H1 (cell line): ENCODE measurements at regions not wholly inside any gene's neighbourhood (a gene's known extent, or its start where the extent isn't known, plus 50 kb on each side); places are given as distances from the start of the nearest gene placed in this dataset.

Experiments
- CTCF ChIA-PET: fragments of 300-600 bp; sonication (Branson Sonifier 250); formaldehyde crosslinking; loops from one replicate; lab custom pipeline; 2021; ENCODE audit not compliant: partially characterized antibody; lab: Charles Lee
- POLR2A ChIA-PET: fragments of 300-600 bp; sonication (Branson Sonifier 250); formaldehyde crosslinking; loops from one replicate; lab custom pipeline; 2021; ENCODE audit warnings: inconsistent platforms; ENCODE audit not compliant: partially characterized antibody; lab: Charles Lee
- DNase-seq, 2 experiments: peaks; one replicate each; pipeline versions ENCODE4 v3.0.0 to v3.0.0-alpha.2; 2010 to 2022; ENCODE audit warnings: low spot score in 2 of 2, low read depth in 1 of 2, mixed read lengths in 1 of 2
- FAIRE-seq: peaks from 2 replicates; lab custom pipeline; 2011; peaks lifted over from hg19 to GRCh38; lab: Jason Lieb, UNC
- H2AFZ ChIP-seq: 2 replicates; pipeline ENCODE4 v1.8.1; 2012; ENCODE audit warnings: low read length, inconsistent platforms
- H2AK5ac ChIP-seq: 2 replicates; pipeline ENCODE4 v1.6.1; 2013; ENCODE audit warnings: low read depth, low read length
- H2BK120ac ChIP-seq: replicated peaks from 2 replicates; pipeline ENCODE3; 2013; ENCODE audit warnings: low read depth, low read length, inconsistent platforms
- H2BK12ac ChIP-seq: 2 replicates; pipeline ENCODE4 v1.6.1; 2013; ENCODE audit warnings: low read depth, low read length
- H2BK15ac ChIP-seq: 2 replicates; pipeline ENCODE4 v1.6.1; 2013; ENCODE audit warnings: low read length
- H2BK20ac ChIP-seq: 2 replicates; pipeline ENCODE4 v1.6.1; 2013; ENCODE audit warnings: low read length
- H2BK5ac ChIP-seq: 2 replicates; pipeline ENCODE4 v1.6.1; 2013; ENCODE audit warnings: low read depth, low read length
- H3K14ac ChIP-seq: 2 replicates; pipeline ENCODE4 v1.6.1; 2013; ENCODE audit warnings: inconsistent platforms; ENCODE audit not compliant: insufficient read length
- H3K18ac ChIP-seq: 2 replicates; pipeline ENCODE4 v1.6.1; 2013; ENCODE audit warnings: low read length; ENCODE audit errors: extremely low read depth
- H3K23ac ChIP-seq: 2 replicates; pipeline ENCODE4 v1.6.1; 2013; ENCODE audit warnings: inconsistent platforms; ENCODE audit not compliant: insufficient read length
- H3K23me2 ChIP-seq: 2 replicates; pipeline ENCODE4 v1.6.1; 2013; ENCODE audit warnings: low read depth, low read length
- H3K27ac ChIP-seq: 2 replicates; pipeline ENCODE4 v1.6.1; 2011; ENCODE audit warnings: low read depth, low read length, inconsistent platforms
- H3K27me3 ChIP-seq, 4 experiments: replicated peaks in 1 of 4; 1 replicate in 1 of 4; 2 replicates in 3 of 4; pipeline versions ENCODE4 v1.6.1 to v1.8.1; 2011 to 2013; ENCODE audit warnings: low read length in 3 of 4, mild to moderate bottlenecking in 3 of 4, inconsistent platforms in 2 of 4, mixed read lengths in 2 of 4, moderate library complexity in 1 of 4; ENCODE audit not compliant: control insufficient read depth in 3 of 4, insufficient read depth in 3 of 4; ENCODE audit errors: extremely low read depth in 1 of 4
- H3K36me3 ChIP-seq, 4 experiments: 2 replicates each; pipeline versions ENCODE4 v1.6.1 to v1.8.1; 2011 to 2013; ENCODE audit warnings: mild to moderate bottlenecking in 4 of 4, low read length in 3 of 4, moderate library complexity in 2 of 4, control low read depth in 1 of 4, inconsistent platforms in 1 of 4; ENCODE audit not compliant: insufficient read depth in 4 of 4, control insufficient read depth in 2 of 4
- H3K4ac ChIP-seq: replicated peaks from 2 replicates; pipeline ENCODE3; 2013; ENCODE audit warnings: low read length, low read depth, mixed read lengths, inconsistent platforms; ENCODE audit not compliant: insufficient read length
- H3K4me1 ChIP-seq, 4 experiments: replicated peaks in 1 of 4; 1 replicate in 1 of 4; 2 replicates in 3 of 4; pipeline versions ENCODE4 v1.6.1 to v1.8.1; 2011 to 2013; ENCODE audit warnings: low read length in 3 of 4, inconsistent platforms in 2 of 4, mixed read lengths in 1 of 4; ENCODE audit not compliant: insufficient read depth in 4 of 4, control insufficient read depth in 3 of 4
- H3K4me2 ChIP-seq, 2 experiments: 2 replicates each; pipeline versions ENCODE4 v1.6.1 to v1.8.1; 2011 to 2013; ENCODE audit warnings: low read depth in 2 of 2, low read length in 2 of 2, control low read depth in 1 of 2, inconsistent platforms in 1 of 2, mild to moderate bottlenecking in 1 of 2; ENCODE audit not compliant: insufficient read depth in 1 of 2
- H3K4me3 ChIP-seq, 4 experiments: fragments of 200-600, 300-600 bp in 1 of 4; sonication (generic), shearing (Covaris generic), sonication (Bioruptor Twin) in 1 of 4; 2 replicates each; pipeline versions ENCODE4 v1.5.1 to v1.8.1; 2011 to 2016; ENCODE audit warnings: low read length in 4 of 4, low read depth in 3 of 4, control low read depth in 2 of 4, inconsistent platforms in 2 of 4, mild to moderate bottlenecking in 2 of 4, mixed read lengths in 1 of 4, moderate library complexity in 1 of 4; ENCODE audit not compliant: insufficient read depth in 2 of 4; ENCODE audit errors: extremely low read depth in 1 of 4
- H3K56ac ChIP-seq: replicated peaks from 2 replicates; pipeline ENCODE3; 2013; ENCODE audit warnings: low read depth, mild to moderate bottlenecking, mixed read lengths, low read length, inconsistent platforms; ENCODE audit not compliant: insufficient read length
- H3K79me1 ChIP-seq: 2 replicates; pipeline ENCODE4 v1.6.1; 2013; ENCODE audit warnings: low read depth, low read length, control low read depth
- H3K79me2 ChIP-seq, 2 experiments: 2 replicates each; pipeline versions ENCODE4 v1.6.1 to v1.8.1; 2012 to 2013; ENCODE audit warnings: low read length in 2 of 2, mild to moderate bottlenecking in 2 of 2, inconsistent platforms in 1 of 2; ENCODE audit not compliant: insufficient read depth in 2 of 2, control insufficient read depth in 1 of 2
- H3K9ac ChIP-seq, 4 experiments: replicated peaks in 1 of 4; 1 replicate in 1 of 4; 2 replicates in 3 of 4; pipeline versions ENCODE4 v1.6.1 to v1.8.1; 2011 to 2013; ENCODE audit warnings: low read depth in 3 of 4, low read length in 3 of 4, control low read depth in 2 of 4, mild to moderate bottlenecking in 2 of 4, moderate library complexity in 2 of 4, inconsistent platforms in 1 of 4; ENCODE audit errors: extremely low read depth in 1 of 4
- H3K9me3 ChIP-seq, 2 experiments: 2 replicates each; pipeline versions ENCODE4 v1.6.1 to v1.8.1; 2012 to 2013; ENCODE audit warnings: mild to moderate bottlenecking in 2 of 2, moderate library complexity in 2 of 2, control low read depth in 1 of 2, inconsistent platforms in 1 of 2, low read depth in 1 of 2, low read length in 1 of 2, mixed read lengths in 1 of 2; ENCODE audit not compliant: insufficient read depth in 2 of 2
- H4K20me1 ChIP-seq, 2 experiments: replicated peaks in 1 of 2; 2 replicates each; pipeline versions ENCODE3 to v1.8.1; 2011 to 2013; ENCODE audit warnings: inconsistent platforms in 2 of 2, low read length in 2 of 2, mild to moderate bottlenecking in 1 of 2; ENCODE audit not compliant: insufficient read depth in 2 of 2, control insufficient read depth in 1 of 2
- H4K5ac ChIP-seq: 2 replicates; pipeline ENCODE4 v1.6.1; 2013; ENCODE audit warnings: low read length, low read depth, mixed read lengths, inconsistent platforms; ENCODE audit not compliant: insufficient read length
- H4K8ac ChIP-seq: 2 replicates; pipeline ENCODE4 v1.8.0; 2013; ENCODE audit warnings: mild to moderate bottlenecking, moderate library complexity, low read length, inconsistent platforms; ENCODE audit not compliant: insufficient read depth; ENCODE audit errors: extremely low read depth
- H4K91ac ChIP-seq: replicated peaks from 2 replicates; pipeline ENCODE3; 2013; ENCODE audit warnings: low read length, mixed read lengths, inconsistent platforms; ENCODE audit not compliant: insufficient read length
- GABPA ChIP-seq: IDR thresholded peaks from 2 replicates; pipeline ENCODE4 v1.6.1; 2011; ENCODE audit warnings: mild to moderate bottlenecking, low read length, moderate library complexity, borderline replicate concordance; ENCODE audit not compliant: insufficient read depth
- HDAC2 ChIP-seq, 2 experiments: fragments of 300-600 bp in 1 of 2; sonication (generic) in 1 of 2; IDR thresholded peaks; 2 replicates each; pipeline ENCODE4 v1.6.1; 2011 to 2012; ENCODE audit warnings: low read depth in 2 of 2, low read length in 2 of 2, mild to moderate bottlenecking in 2 of 2, moderate library complexity in 2 of 2, borderline replicate concordance in 1 of 2, inconsistent platforms in 1 of 2
- NRF1 ChIP-seq: IDR thresholded peaks from 2 replicates; pipeline ENCODE4 v1.6.1; 2011; ENCODE audit warnings: mild to moderate bottlenecking, low read depth, low read length, improper control_type of control experiment
- RAD21 ChIP-seq, 2 experiments: IDR thresholded peaks in 1 of 2; conservative IDR thresholded peaks in 1 of 2; 2 replicates each; pipeline ENCODE4 v1.6.1; 2011; ENCODE audit warnings: low read depth in 2 of 2, low read length in 2 of 2, improper control_type of control experiment in 1 of 2, inconsistent platforms in 1 of 2, mild to moderate bottlenecking in 1 of 2, moderate library complexity in 1 of 2
- SRF ChIP-seq: IDR thresholded peaks from 2 replicates; pipeline ENCODE4 v1.6.1; 2011; ENCODE audit warnings: mild to moderate bottlenecking, low read depth, low read length, moderate library complexity
- TCF12 ChIP-seq: IDR thresholded peaks from 2 replicates; pipeline ENCODE4 v1.6.1; 2011; ENCODE audit warnings: low read depth, mild to moderate bottlenecking, low read length
- YY1 ChIP-seq: IDR thresholded peaks from 2 replicates; pipeline ENCODE4 v1.6.1; 2011; ENCODE audit warnings: low read depth, mild to moderate bottlenecking, low read length
- WGBS, 2 experiments: shearing (Covaris generic) in 1 of 2; methylation state at CpG; one replicate each; pipeline versions ENCODE4 v1.1.6 to v1.1.7; 2013 to 2015; ENCODE audit warnings: low lambda C conversion rate in 2 of 2, mixed read lengths in 2 of 2, inconsistent platforms in 1 of 2, low coverage in 1 of 2, missing lambda C conversion rate in 1 of 2; ENCODE audit not compliant: insufficient replicate concordance in 2 of 2, insufficient coverage in 1 of 2, insufficient read length in 1 of 2; ENCODE audit errors: extremely low coverage in 1 of 2, missing lambda C conversion rate in 1 of 2; 5-methylcytosine and 5-hydroxymethylcytosine counted together

DNA sequence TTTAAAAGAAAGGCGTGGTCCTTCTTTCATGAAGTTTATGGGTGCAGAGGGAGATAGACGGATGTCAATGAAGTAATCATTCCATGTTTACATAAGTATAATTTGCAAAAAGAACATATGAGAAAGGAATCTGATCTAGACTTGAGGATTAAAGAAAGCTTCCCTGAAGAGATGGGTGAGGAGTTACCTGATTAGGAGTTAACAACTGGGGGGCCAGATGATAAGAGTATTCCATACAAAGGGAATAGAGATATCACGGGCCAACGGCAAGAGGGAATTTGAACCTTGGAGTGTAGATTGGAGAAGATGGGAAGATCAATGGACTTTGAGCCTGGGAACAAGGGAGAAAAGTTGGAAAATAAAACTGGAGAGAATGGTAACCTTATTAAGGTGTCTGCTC is 1959.9 kb upstream of the WWC1 start:
- no peaks in the 10 kb centered on the region for H3K9me3 ChIP-seq
- CTCF ChIA-PET = no interaction called here
- no peak overlapping the region for H2BK12ac ChIP-seq
- no peak overlapping the region for H3K56ac ChIP-seq
- no peak overlapping the region for H2BK15ac ChIP-seq
- no peak overlapping the region for H3K27ac ChIP-seq
- POLR2A ChIA-PET = no interaction called here
- no peak overlapping the region for H3K23ac ChIP-seq
- TF ChIP-seq HDAC2 (IDR thresholded peaks at IDR 0.05; ENCODE audit: borderline replicate concordance in 1 of 2, low read depth in 2 of 2, low read length in 2 of 2) = no peak
- no peak for TF ChIP-seq YY1
- no peak for TF ChIP-seq RAD21 (IDR thresholded peaks at IDR 0.05 in 1 of 2, conservative IDR thresholded peaks at IDR 0.05 in 1 of 2; ENCODE audit: low read depth in 2 of 2, low read length in 2 of 2)
- no peak for TF ChIP-seq TCF12
- no peak for TF ChIP-seq SRF
- TF ChIP-seq NRF1 = no peak
- TF ChIP-seq GABPA = no peak
- H3K36me3 ChIP-seq = no peaks in the 10 kb centered on the region
- no peak overlapping the region for H4K91ac ChIP-seq
- H4K8ac ChIP-seq = no peak overlapping the region
- H4K20me1 ChIP-seq = no peaks in the 10 kb centered on the region
- WGBS, 2 experiments = 91% methylated on average over 4 of the region's 4 CpGs; no CpG with 5 or more reads in 1 of the 2 experiments
- H2AK5ac ChIP-seq = no peak overlapping the region
- no peak overlapping the region for H2BK5ac ChIP-seq
- FAIRE-seq (no peak), DNase-seq (no peak)
- no peak overlapping the region for H3K4me3 ChIP-seq
- no peak overlapping the region for H3K4me2 ChIP-seq
- H2BK20ac ChIP-seq = no peak overlapping the region
- no peak overlapping the region for H2AFZ ChIP-seq
- no peak overlapping the region for H2BK120ac ChIP-seq
- no peak overlapping the region for H3K14ac ChIP-seq
- H3K9ac ChIP-seq = no peak overlapping the region
- H3K79me1 ChIP-seq = no peaks in the 10 kb centered on the region
- no peaks in the 10 kb centered on the region for H3K4me1 ChIP-seq
- H3K27me3 ChIP-seq = no peaks in the 10 kb centered on the region
- H3K23me2 ChIP-seq = no peaks in the 10 kb centered on the region
- H4K5ac ChIP-seq = no peak overlapping the region
- H3K79me2 ChIP-seq = no peaks in the 10 kb centered on the region
- no peak overlapping the region for H3K18ac ChIP-seq
- H3K4ac ChIP-seq = no peak overlapping the region
